ENCODE measurements at regions not wholly inside any gene's neighbourhood (a gene's known extent, or its start where the extent isn't known, plus 50 kb on each side); places are given as distances from the start of the nearest gene placed in this dataset.

- peaks cover 78% of the 10 kb centered on the region for H3K27me3 ChIP-seq (ENCODE audit: insufficient read depth, low read depth)
- no peak overlapping the region for H3K27ac ChIP-seq
- H3K9me2 ChIP-seq (ENCODE audit: insufficient read depth): no peaks in the 10 kb centered on the region
- BruUV-seq (replicated peaks): no TSS peak
- H2AFZ ChIP-seq: no peak overlapping the region
- no peak overlapping the region for H3K4me2 ChIP-seq
- ChIA-PET POLR2A (ENCODE audit: unreplicated experiment) (no interaction called here), CTCF (no interaction called here)
- TF ChIP-seq EZH2 (IDR thresholded peaks at IDR 0.05; ENCODE audit: low read depth) (no peak), CTCF (conservative IDR thresholded peaks at IDR 0.05) (no peak)
- no peaks in the 10 kb centered on the region for H3K9me3 ChIP-seq (ENCODE audit: insufficient read depth, low read depth)
- no peaks in the 10 kb centered on the region for H3F3A ChIP-seq (ENCODE audit: insufficient read depth, low read depth)
- no peak for DNase-seq
- no peak overlapping the region for H3K4me3 ChIP-seq
- no peaks in the 10 kb centered on the region for H3K4me1 ChIP-seq (replicated peaks; ENCODE audit: insufficient read depth)
- H4K20me1 ChIP-seq (ENCODE audit: insufficient read depth): no peaks in the 10 kb centered on the region
- no peaks in the 10 kb centered on the region for H3K79me2 ChIP-seq (ENCODE audit: low read depth)
- H3K36me3 ChIP-seq (ENCODE audit: low read depth): no peaks in the 10 kb centered on the region
- intact Hi-C loops (cut with micrococcal nuclease; ENCODE audit: unreplicated experiment): no loop called here
Observed at GRCh38 chr17:79510071-79510470, 100.8 kb downstream of the RBFOX3 start.

- no peak overlapping the region for H3K27ac ChIP-seq
- no peak overlapping the region for H3K4me2 ChIP-seq
- no peaks in the 10 kb centered on the region for H3F3A ChIP-seq (ENCODE audit: insufficient read depth, low read depth)
- POLR2A ChIA-PET (ENCODE audit: unreplicated experiment): no interaction called here
- intact Hi-C loops (cut with micrococcal nuclease; ENCODE audit: unreplicated experiment): no loop called here
- H3K9me3 ChIP-seq (ENCODE audit: insufficient read depth, low read depth): no peaks in the 10 kb centered on the region
- peaks cover 78% of the 10 kb centered on the region for H3K27me3 ChIP-seq (ENCODE audit: insufficient read depth, low read depth)
- no peak overlapping the region for H2AFZ ChIP-seq
- H3K4me3 ChIP-seq: no peak overlapping the region
- no TSS peak for BruUV-seq (replicated peaks)
- CTCF ChIA-PET: no interaction called here
- DNase-seq: no peak
- no peaks in the 10 kb centered on the region for H3K36me3 ChIP-seq (ENCODE audit: low read depth)
- H3K9me2 ChIP-seq (ENCODE audit: insufficient read depth): no peaks in the 10 kb centered on the region
- no peaks in the 10 kb centered on the region for H3K79me2 ChIP-seq (ENCODE audit: low read depth)
- no peaks in the 10 kb centered on the region for H3K4me1 ChIP-seq (replicated peaks; ENCODE audit: insufficient read depth)
- TF ChIP-seq CTCF (conservative IDR thresholded peaks at IDR 0.05): no peak
- no peak for TF ChIP-seq EZH2 (IDR thresholded peaks at IDR 0.05; ENCODE audit: low read depth)
- no peaks in the 10 kb centered on the region for H4K20me1 ChIP-seq (ENCODE audit: insufficient read depth)
Observed at GRCh38 chr17:79509490-79509889, 101.4 kb downstream of the RBFOX3 start.

- no TSS peak for BruUV-seq (replicated peaks)
- H3K79me2 ChIP-seq (ENCODE audit: low read depth): no peaks in the 10 kb centered on the region
- H3K4me3 ChIP-seq: no peak overlapping the region
- POLR2A ChIA-PET (ENCODE audit: unreplicated experiment): no interaction called here
- H3K9me2 ChIP-seq (ENCODE audit: insufficient read depth): no peaks in the 10 kb centered on the region
- no peaks in the 10 kb centered on the region for H3K4me1 ChIP-seq (replicated peaks; ENCODE audit: insufficient read depth)
- no peaks in the 10 kb centered on the region for H3K36me3 ChIP-seq (ENCODE audit: low read depth)
- CTCF ChIA-PET: no interaction called here
- no peaks in the 10 kb centered on the region for H4K20me1 ChIP-seq (ENCODE audit: insufficient read depth)
- DNase-seq: no peak
- H3F3A ChIP-seq (ENCODE audit: insufficient read depth, low read depth): no peaks in the 10 kb centered on the region
- no peak overlapping the region for H3K27ac ChIP-seq
- no peak overlapping the region for H3K4me2 ChIP-seq
- TF ChIP-seq EZH2 (IDR thresholded peaks at IDR 0.05; ENCODE audit: low read depth): no peak
- no peak for TF ChIP-seq CTCF (conservative IDR thresholded peaks at IDR 0.05)
- peaks cover 80% of the 10 kb centered on the region for H3K27me3 ChIP-seq (ENCODE audit: insufficient read depth, low read depth)
- H3K9me3 ChIP-seq (ENCODE audit: insufficient read depth, low read depth): no peaks in the 10 kb centered on the region
- H2AFZ ChIP-seq: no peak overlapping the region
- intact Hi-C loops (cut with micrococcal nuclease; ENCODE audit: unreplicated experiment): no loop called here
Observed at GRCh38 chr17:79509008-79509407, 101.8 kb downstream of the RBFOX3 start.
